ENCODE measurements at regions not wholly inside any gene's neighbourhood (a gene's known extent, or its start where the extent isn't known, plus 50 kb on each side); places are given as distances from the start of the nearest gene placed in this dataset.
"Not testable (repeated sequence)": the region's sequence is repeated elsewhere in the genome, so short reads cannot be mapped to it uniquely, and the experiment has no call there.

GRCh38 chr3:150357923-150358607 lies 50.0 kb upstream of the TSC22D2 start:
- no peak for DNase-seq (ENCODE audit: low read depth)

- DNase-seq (ENCODE audit: low read depth), result no peak
Observed at GRCh38 chr3:150357140-150357539, 51.0 kb upstream of the TSC22D2 start.

DNA sequence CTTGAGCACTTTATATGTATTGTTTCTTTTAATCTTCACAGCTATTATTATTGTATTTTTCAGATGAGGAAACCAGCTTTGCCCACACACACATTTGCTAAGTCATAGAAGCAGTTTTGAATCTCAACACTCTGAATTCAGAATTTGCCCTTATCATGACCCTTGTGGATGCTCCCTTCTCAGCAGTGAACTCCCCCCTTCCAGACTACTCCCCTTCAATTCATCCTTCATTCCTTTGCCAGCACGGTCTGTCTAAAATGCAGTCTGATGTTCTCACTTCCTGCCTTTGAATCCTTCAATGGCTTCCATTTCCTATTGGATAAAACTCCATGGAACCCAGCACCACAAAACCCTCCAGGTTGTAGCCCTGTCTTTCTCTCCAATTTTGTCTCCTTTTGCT lies 52.5 kb upstream of the TSC22D2 start:
- no peak for DNase-seq (ENCODE audit: low read depth)

DNA sequence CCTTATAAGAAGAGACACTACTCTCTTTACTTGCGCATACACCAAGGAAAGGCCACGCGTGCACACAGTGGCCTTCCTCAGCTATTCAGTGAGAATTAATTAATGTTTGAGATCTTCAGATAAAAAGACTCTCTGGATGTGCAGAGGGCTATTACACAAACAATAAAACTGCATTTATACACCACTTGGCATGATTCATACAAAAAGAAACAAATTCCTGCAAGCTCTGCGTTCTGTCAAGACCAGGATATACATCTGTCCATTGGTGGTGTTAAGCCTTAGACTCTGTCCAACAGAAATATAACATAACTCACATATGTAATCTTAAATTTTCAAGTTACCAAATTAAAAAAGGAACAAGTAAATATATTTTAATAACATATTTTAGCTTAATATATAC lies 55.2 kb upstream of the TSC22D2 start:
- peak; percentile 32 for DNase-seq (ENCODE audit: low read depth)

- DNase-seq (ENCODE audit: low read depth), result peak; percentile 51
Observed at GRCh38 chr3:150351398-150351797, 56.7 kb upstream of the TSC22D2 start.

- DNase-seq (ENCODE audit: low read depth), result no peak
Observed at GRCh38 chr3:150349314-150350097, 58.6 kb upstream of the TSC22D2 start.

DNA sequence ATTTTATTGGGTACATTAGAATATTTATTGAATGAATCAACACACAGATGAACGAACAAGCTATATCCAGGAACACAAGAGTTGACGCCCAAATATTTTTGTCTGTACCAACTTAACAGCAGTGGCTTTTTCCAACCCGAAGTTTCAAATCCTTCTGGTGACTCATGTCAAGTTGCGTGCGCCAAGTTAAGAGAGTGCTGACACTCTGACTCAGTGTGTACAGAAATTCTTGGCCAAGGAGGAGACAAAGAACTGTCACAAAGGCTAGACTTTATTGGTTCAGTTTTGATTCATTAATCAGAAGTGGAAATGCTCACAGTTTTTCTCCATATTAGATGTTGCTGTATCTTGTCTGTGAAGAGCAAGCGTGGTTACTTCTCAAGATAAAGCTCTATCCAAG lies 59.6 kb upstream of the TSC22D2 start:
- peak; percentile 94 for DNase-seq (ENCODE audit: low read depth)

GRCh38 chr3:150346981-150347863 lies 60.9 kb upstream of the TSC22D2 start:
- peak; percentile 42 for DNase-seq (ENCODE audit: low read depth)

DNA sequence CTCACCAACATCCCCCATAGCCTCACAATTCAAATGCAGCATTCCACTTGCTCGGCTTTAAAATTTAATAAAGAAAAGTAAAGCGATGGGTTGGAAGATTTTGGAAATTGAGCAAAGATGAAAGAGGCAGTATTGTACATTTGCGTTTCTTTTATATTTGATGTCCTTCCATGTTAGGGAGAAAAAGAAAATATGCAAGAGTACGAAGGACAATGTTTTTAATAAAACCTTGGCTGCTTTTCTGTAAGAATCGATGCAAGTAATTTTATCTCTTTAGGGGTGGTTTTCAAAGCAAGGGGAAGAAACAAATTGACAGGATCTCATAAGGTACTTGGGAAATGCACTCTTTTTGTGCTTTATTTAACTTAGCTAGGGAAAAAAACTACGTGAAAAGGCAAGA lies 61.8 kb upstream of the TSC22D2 start:
- no peak for DNase-seq (ENCODE audit: low read depth)

DNA sequence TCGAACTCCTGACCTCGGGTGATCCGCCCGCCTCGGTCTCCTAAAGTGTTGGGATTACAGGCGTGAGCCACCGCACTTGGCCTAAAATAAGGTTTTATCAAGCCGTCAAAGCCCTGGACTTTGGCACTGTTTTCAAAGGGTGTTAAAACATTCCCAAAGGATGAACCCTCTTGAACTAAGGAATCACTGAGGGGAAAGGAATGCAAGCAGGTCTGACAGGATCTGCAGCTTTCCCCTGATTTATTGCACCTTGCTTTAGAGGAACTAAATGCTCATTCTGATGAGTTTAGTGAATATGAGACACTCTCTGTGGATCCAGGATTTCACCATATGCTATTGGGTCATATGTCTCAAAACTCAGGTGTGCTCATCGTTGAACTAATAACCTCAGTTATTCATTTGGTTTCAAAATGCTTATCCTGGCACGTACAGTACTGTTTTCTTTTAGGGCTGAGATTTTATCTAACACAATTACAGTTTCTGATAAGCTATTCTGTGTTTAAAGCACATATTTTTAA lies 63.0 kb upstream of the TSC22D2 start:
- DNase-seq (ENCODE audit: low read depth), result no peak

GRCh38 chr3:150344079-150344759 lies 63.9 kb upstream of the TSC22D2 start:
- no peak for DNase-seq (ENCODE audit: low read depth)

- DNase-seq (ENCODE audit: low read depth), result no peak
Observed at GRCh38 chr3:150342896-150343467, 65.1 kb upstream of the TSC22D2 start.

GRCh38 chr3:150341891-150342290 lies 66.2 kb upstream of the TSC22D2 start:
- DNase-seq (ENCODE audit: low read depth), result no peak

DNA sequence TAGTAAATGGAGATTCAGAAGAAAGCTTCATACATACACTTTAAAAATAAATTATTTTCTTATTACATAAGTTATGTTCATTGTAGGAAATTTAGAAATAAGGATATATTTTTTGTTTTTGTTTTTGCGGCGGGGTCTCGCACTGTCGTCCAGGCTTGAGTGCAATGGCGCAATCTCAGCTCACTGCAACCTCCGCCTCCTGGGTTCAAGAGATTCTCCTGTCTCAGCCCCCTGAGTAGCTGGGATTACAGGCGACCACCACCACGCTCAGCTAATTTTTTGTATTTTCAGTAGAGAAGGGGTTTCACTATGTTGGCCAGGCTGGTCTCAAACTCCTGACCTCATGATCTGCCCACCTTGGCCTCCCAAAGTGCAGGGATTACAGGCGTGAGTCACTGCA lies 71.7 kb upstream of the TSC22D2 start:
- DNase-seq (ENCODE audit: low read depth), result not testable (repeated sequence)

GRCh38 chr3:150335631-150336030 lies 72.5 kb upstream of the TSC22D2 start:
- DNase-seq (ENCODE audit: low read depth), result peak; percentile 49

DNA sequence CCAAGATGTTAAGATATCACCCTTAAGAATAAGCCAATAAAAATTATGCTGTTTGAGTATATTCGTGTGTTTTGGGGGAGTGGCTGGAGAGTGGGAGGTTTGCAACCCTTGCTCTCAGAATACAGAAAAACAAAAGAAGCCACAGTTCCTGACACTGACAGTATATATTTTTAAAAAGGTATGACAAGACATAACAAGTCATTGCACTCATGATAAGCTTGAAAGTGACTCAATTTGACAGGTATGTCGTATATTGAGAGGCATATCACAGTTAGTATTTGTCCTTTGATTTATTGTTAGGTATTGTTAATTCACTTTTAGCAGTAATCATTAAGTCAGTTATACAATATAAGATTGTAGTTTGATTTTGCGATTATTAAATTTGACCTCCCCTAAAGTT lies 73.1 kb upstream of the TSC22D2 start:
- DNase-seq (ENCODE audit: low read depth), result no peak

DNA sequence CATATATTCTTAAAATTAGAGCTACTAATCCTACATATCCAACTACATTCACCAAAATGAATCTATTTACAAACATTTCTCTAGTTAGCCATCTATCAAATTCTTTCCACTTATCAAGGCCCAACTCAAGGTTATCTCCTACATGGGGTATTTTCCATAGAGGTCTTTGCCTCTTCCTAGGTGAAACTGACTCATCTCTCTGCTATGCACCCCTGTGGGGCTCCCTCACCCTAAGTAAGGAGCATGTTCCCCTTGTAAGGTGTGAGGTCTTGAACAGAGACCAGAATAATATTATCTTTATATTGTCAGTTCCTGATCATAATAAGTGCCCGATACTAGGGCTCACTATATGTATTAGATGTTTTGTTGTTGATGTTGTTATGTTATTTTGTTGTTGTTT lies 74.6 kb upstream of the TSC22D2 start:
- DNase-seq (ENCODE audit: low read depth), result no peak

DNA sequence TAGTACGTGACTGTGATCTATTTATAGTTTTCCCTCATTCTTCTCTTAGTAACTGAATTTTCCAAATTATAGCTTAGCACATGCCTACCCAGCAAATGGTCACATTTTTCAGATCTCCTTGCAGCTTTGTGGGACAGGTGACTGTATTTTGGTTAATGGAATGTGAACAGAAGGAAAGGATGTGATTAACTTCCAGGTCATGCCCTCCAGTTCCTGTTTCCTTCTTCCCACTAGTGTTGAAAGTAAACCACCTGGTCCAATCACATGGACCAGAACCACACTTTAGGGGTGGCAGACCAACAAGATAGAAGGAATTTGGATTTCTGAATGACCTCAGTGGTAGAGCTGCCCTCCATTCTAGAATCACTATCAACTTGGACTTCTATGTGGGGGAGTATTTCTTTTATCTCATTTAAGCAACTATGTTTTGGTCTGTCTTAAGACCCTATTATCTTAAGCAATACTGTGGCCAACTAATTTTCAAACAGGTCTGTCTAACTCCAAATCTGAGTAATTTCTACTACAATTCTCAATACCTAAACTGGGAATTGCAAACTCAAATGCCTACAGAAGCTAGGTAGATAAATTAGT lies 76.0 kb upstream of the TSC22D2 start:
- DNase-seq (ENCODE audit: low read depth), result no peak

GRCh38 chr3:150330872-150331271 lies 77.2 kb upstream of the TSC22D2 start:
- no peak for DNase-seq (ENCODE audit: low read depth)

DNA sequence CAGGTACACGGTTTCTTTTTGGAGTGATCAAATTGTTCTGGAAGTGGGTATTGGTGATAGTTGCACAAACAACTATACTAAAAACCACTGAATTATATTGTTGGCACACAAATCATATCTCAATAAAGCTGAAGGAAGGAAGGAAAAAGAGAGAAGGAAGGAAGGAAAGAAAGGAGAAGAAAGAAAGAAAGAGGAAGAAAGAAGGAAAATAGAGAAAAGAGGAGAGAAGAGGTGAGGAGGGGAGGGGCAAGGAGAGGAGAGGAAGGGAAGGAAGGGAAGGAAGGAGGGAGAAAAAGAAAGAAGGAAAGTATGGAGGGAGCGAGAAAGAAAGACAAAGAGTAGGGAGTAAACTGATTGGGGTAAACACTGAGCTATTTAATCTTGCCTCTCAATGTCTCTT lies 77.9 kb upstream of the TSC22D2 start:
- no peak for DNase-seq (ENCODE audit: low read depth)

DNA sequence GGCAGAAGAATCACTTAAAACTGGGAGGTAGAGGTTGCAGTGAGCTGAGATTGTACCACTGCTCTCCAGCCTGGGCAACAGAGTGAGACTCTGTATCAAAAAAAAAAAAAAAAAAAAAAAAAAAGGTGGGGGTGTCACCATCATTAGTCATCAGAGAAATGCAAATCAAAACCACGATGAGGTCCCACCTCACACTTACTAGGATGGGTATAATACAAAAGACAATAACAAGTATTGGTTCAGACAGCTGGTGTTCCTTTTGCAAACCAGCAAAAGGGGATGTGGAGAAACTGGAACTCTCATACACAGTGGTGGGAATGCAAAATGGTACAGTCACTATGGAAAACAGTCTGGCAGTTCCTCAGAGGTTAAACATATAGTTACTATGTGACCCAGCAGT lies 78.7 kb upstream of the TSC22D2 start:
- no peak for DNase-seq (ENCODE audit: low read depth)

Data from iris pigment epithelial cell (primary cell).